HG03342 (cell line): ENCODE measurements at regions not wholly inside any gene's neighbourhood (a gene's known extent, or its start where the extent isn't known, plus 50 kb on each side); places are given as distances from the start of the nearest gene placed in this dataset.
A peak's percentile ranks its signal among the peaks of the same experiment; 100 is the strongest.

Source experiments
- ATAC-seq: cut with Tn5 transposase; IDR thresholded peaks from one replicate; pipeline ENCODE4 v1.9.1; 2021; ENCODE audit warnings: mild to moderate bottlenecking, moderate library complexity; ENCODE audit not compliant: unreplicated experiment

- ATAC-seq = no peak
Observed at GRCh38 chr6:22621701-22622100, 52.3 kb downstream of the HDGFL1 start.

DNA sequence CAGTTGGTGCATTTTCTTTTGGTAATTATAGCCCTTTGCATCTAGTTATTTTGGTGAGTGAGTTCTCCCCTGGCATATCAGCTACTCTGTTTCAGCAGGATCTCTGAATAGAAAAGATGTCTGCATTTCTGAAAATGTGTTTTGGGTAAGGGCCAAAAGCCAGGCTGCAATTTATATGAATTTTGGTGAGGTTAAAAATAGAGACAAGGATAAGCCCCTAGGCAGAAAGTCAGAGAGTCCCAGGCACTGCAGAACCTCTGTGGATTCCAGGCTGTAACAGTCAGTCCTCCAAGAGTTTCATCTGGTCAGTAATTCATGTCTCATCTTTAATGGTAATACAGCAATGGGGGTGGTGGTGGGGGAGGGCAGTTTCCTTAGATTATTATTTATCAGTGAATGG is 53.0 kb downstream of the HDGFL1 start:
- no peak for ATAC-seq

DNA sequence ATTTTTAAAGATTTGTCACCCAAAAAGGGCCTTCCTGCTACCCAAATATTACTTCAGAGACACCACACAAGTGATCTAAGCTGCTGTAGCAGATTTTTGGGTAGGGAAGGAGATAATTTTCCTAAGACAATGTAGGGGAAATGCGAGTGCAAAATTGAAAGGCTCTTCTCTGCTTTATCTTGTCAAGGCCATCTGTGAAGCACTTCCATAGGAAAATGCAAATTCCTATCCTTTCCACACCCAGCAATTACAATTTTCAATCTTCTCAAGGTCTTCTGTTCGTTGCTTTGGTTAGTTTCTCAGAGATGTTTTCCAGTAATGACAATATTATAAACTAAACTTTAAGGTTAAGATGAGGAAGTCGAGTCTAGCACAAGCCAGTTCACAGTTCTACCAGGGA is 53.4 kb downstream of the HDGFL1 start:
- no peak for ATAC-seq

DNA sequence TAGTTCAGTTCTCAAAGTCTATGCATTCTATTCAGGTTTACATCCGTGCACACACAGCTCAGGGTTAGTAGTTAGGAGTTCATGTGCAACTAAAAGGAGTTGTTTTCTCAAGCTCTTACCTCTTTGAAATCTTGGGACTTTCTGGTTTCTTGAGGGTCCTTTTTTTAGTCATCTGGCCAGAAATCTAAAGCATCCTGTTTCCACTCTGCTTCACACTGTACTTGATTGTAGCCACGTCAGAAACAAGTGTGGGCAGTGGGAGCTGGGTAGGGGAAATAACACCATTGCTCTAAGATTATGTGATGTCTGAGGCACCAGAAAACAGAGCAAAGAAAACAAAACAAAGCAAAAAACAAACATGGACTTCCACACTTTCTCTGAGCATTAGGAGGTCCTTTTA is 58.3 kb downstream of the HDGFL1 start:
- no peak for ATAC-seq

DNA sequence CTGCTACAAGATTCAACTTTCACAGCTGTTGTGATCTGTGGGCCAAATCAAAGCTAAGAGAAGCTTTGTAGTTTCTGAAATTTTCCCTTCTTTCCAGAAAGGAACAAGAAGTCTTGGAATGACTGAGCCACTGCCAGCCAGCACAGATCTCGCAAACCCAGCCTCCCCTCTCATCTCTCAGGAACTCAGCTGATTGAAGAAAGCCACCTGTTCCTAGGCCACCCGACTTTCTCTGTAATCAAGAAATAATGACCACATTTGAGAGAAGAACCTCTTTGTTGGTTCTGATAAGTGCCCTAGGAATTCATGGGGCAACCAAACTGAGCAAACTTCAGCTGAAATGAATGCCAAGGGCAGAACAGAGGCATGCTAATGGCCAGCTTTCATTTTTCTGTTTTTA is 61.7 kb downstream of the HDGFL1 start:
- ATAC-seq = no peak

DNA sequence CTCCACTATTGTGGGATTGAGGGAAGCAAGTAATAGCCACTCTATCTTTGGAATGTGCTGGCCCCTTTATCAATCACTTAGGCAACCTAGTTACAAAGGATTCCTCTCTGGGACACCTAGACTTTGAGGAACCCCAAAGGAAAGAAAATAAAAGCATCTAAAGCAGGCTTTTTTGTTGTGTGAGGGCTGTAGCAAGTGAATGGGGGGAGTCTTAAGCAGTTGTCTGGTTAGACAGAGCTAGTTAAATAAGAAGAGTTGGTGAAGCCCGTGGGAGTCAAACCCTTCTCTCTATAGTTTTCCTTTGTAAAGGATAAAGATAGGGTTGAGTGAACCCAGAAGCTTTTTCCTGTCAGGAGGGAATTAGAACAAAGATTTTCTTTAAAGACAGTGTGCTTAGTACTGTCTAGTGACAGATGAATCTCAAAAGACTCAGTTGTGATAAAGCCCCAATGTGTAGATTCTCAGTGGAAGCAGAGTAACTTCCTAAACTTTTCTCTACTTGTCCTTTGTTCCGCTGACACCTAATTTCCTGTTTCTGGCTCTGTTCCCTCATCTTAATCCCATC is 63.3 kb downstream of the HDGFL1 start:
- no peak for ATAC-seq

DNA sequence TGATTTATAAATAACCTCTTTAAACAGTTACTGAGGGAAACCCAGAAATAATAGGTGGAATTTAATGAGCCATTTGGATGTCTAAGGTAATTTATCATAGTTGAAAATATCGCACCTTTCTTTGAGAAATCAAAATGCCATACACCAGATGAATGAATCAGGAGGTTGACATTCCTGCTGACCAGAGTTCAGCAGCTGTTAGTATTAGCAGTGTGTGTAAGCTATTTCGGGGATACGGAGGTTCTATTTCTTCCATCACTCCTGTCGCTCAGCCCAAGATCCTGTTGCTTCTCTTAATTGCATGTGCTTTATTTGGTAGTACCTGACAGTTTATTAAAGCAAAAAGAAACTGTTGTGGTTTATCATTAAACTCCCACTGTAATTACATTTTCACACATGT is 67.1 kb downstream of the HDGFL1 start:
- ATAC-seq = no peak

DNA sequence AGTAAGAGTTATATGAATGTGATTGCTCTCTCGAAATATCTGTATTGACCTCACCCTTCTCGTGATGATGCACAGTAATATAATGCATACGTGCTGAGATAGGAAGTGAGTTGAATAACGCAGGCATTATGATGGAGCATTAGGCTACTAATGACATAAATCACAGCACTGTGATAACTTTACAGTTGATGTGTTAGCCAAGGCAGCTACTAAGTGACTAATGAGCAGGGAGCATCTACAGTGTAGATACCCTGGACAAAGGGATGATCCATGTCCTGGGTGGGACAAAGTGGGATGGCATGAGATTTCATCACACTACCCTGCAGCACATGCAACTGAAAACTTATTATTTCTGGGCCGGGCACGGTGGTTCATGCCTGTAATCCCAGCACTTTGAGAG is 68.4 kb downstream of the HDGFL1 start:
- no peak for ATAC-seq

GRCh38 chr6:22638320-22638719 is 69.0 kb downstream of the HDGFL1 start:
- ATAC-seq = no peak

GRCh38 chr6:22642254-22642653 is 72.9 kb downstream of the HDGFL1 start:
- ATAC-seq = no peak

- ATAC-seq = no peak
Observed at GRCh38 chr6:22643780-22644179, 74.4 kb downstream of the HDGFL1 start.

GRCh38 chr6:22647719-22648118 is 78.4 kb downstream of the HDGFL1 start:
- no peak for ATAC-seq

- ATAC-seq = no peak
Observed at GRCh38 chr6:22651731-22652130, 82.4 kb downstream of the HDGFL1 start.

- ATAC-seq = no peak
Observed at GRCh38 chr6:22653980-22654610, 84.7 kb downstream of the HDGFL1 start.

- peak; percentile 84 for ATAC-seq
Observed at GRCh38 chr6:22656706-22657351, 87.5 kb downstream of the HDGFL1 start.

DNA sequence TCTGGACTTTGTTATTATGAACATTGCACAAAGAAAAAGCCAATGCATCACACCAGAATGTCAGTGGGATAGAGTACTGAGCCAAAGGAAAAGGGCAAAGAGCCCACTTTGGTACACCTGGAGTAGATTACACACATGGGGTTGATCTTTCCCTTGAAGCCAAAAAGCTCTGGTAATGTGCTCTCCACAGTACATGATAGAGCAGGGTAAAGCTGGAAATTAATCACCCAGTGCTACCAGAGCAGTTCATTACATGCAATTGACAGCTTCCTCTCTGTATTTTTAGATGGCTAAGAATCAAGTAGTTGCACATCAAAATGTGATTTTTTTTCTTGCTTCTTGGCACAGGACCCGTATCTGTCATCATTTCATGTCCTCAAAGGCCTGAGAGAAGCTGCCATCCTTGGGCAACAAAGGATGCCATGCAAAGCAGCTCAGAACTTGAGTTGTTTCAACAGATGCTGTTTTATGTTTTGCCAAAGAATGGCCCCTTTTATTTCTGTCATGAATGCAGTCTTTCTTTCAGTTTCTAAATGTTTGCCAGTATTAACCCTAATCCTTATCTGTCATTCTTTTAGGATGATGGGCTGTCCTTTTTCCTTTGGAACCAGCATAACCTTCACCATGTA is 88.1 kb downstream of the HDGFL1 start:
- ATAC-seq = peak; percentile 46

- ATAC-seq = no peak
Observed at GRCh38 chr6:22658183-22658582, 88.8 kb downstream of the HDGFL1 start.

DNA sequence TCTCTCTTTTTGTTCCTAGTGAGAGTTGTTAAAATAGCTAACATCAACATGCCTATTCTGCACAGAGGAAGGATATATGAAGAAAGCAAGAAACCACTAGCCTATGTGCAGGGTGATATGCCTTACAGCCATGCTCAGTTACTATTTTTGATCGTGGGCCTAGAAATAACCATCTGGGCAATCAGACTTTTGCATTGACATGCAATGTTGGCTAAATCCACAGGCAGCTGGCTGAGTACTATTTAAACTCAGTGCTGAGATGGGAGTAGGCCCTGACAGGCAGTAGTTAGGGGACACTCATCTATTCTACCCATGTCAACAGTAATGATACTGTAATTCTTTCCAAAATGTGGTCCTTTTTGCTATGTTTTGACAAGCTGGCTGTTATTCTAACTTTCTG is 89.6 kb downstream of the HDGFL1 start:
- no peak for ATAC-seq

DNA sequence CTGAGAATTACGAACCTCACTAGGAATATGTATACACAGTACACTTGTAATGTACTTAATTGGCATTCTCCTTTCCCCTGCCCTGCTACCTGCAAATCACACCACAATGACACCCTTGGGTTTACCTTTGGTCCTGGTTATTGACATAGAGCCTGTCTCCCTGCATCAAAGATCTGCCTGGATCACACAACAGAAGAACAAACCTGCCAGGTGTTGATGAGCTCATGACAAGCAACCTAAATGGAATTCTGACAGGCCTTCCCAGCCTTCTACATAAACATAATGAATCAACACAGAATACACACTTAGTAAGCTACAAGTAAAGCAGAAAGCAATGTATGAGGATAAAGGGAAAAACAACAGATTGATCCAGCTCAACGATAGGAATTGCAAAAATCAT is 95.6 kb downstream of the HDGFL1 start:
- ATAC-seq = no peak

DNA sequence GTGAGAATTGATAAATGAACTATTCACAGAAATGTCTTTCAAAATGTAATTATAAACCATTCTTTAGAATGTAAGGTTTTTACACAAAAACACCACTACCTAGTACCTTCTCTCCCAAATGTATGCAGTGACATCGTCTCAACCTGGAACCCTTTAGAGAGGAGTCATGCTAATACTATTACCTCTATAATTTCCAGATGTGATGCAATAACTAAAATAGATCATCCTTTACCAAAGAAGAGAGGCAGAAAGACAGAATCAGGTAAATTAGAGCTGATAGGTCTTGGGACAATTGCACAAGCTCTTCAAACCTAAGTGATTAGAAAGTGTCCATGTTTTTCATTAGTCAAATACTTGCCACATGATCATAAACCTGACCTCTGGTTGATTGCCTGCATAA is 96.7 kb downstream of the HDGFL1 start:
- ATAC-seq = no peak

DNA sequence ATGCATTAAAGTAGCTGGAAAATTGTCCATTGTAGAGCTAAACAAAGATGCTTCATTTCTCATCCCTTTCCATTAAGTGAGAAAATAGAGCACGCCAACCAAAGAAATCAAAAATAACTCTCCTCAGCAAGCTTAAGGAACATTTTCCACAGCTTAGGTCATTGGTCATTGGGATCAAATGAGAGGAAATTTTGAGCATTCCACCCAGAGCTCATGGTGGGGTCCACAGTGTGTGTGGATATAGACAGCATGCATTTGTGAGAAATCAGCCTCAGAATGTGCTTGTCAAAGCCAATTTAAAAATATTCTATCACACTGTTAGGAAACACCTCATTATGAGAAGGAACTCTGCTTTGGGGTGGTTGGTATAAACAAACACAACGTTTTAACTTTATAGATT is 97.2 kb downstream of the HDGFL1 start:
- no peak for ATAC-seq

DNA sequence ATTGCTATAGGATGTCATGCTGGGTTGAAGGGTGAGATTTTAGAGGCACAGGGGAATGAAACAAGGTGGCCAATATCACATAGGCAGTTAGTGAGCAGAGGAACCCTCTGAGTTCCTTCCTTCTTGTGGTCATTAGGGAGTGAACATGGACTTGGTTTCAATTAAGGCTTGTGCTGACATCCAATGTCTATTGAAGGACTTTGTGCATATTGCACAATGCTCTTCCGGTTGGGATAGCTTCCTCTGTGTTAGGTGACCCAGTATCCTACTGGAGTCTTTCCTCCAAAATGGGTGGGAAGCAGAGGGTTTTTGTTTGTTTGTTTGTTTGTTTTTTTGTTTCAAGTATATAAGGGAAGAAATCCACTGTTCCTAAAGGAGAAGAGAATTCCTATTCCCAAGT is 98.5 kb downstream of the HDGFL1 start:
- ATAC-seq = no peak
